SK-N-SH (cell line): ENCODE measurements at regions not wholly inside any gene's neighbourhood (a gene's known extent, or its start where the extent isn't known, plus 50 kb on each side); places are given as distances from the start of the nearest gene placed in this dataset.

ENCODE experiments used
- CTCF ChIA-PET: fragments of 300-600, 350-600 bp; formaldehyde crosslinking; extraction: SDS; loops from one replicate; lab custom pipeline; 2021; lab: Yijun Ruan, JAX
- POLR2A ChIA-PET: fragments of 350-600 bp; sonication (Branson Sonifier 250); formaldehyde crosslinking; extraction: SDS; loops from one replicate; lab custom pipeline; 2020; ENCODE audit warnings: antibody characterized with exemption, inconsistent platforms; lab: Yijun Ruan, JAX
- DNase-seq: peaks from one replicate; pipeline ENCODE4 v3.0.0; 2012
- H2AFZ ChIP-seq: fragments of 200-600 bp; sonication (generic); 2 replicates; pipeline ENCODE4 v1.8.1; 2016; ENCODE audit warnings: antibody characterized with exemption, mild to moderate bottlenecking, low read depth
- H3F3A ChIP-seq: fragments of 200-600 bp; sonication (generic); replicated peaks from 2 replicates; pipeline ENCODE3; 2016; ENCODE audit warnings: antibody characterized with exemption, mild to moderate bottlenecking; ENCODE audit not compliant: insufficient read depth
- H3K27ac ChIP-seq, 2 experiments: fragments of 200-500 bp in 1 of 2; fragments of 200-600 bp in 1 of 2; sonication (Bioruptor generic) in 1 of 2; sonication (generic), shearing (Covaris generic) in 1 of 2; 2 replicates each; pipeline versions ENCODE4 v1.5.1 to v1.6.1; 2014 to 2016; ENCODE audit warnings: low read depth in 2 of 2, inconsistent platforms in 1 of 2, low read length in 1 of 2, mild to moderate bottlenecking in 1 of 2, mixed read lengths in 1 of 2
- H3K27me3 ChIP-seq: fragments of 200-600 bp; sonication (generic), shearing (Covaris generic); 2 replicates; pipeline ENCODE4 v1.6.1; 2016; ENCODE audit warnings: mixed run types; ENCODE audit not compliant: insufficient read depth
- H3K36me3 ChIP-seq, 2 experiments: fragments of 200-500 bp in 1 of 2; fragments of 200-600 bp in 1 of 2; sonication (Bioruptor generic) in 1 of 2; sonication (generic) in 1 of 2; replicated peaks in 1 of 2; 2 replicates each; pipeline versions ENCODE3 to v1.5.1; 2014 to 2016; ENCODE audit warnings: low read length in 1 of 2, mild to moderate bottlenecking in 1 of 2; ENCODE audit not compliant: insufficient read depth in 2 of 2, control insufficient read depth in 1 of 2
- H3K4me1 ChIP-seq, 2 experiments: fragments of 200-500 bp in 1 of 2; fragments of 200-600 bp in 1 of 2; sonication (Bioruptor generic) in 1 of 2; sonication (generic), shearing (Covaris generic) in 1 of 2; 2 replicates each; pipeline versions ENCODE4 v1.5.1 to v1.6.1; 2014 to 2016; ENCODE audit warnings: low read depth in 1 of 2, low read length in 1 of 2, mixed run types in 1 of 2; ENCODE audit not compliant: insufficient read depth in 2 of 2, control insufficient read depth in 1 of 2
- H3K4me2 ChIP-seq: fragments of 200-600 bp; sonication (generic), shearing (Covaris generic); 2 replicates; pipeline ENCODE4 v1.6.1; 2017; ENCODE audit warnings: mixed run types
- H3K4me3 ChIP-seq, 2 experiments: fragments of 200-500 bp in 1 of 2; fragments of 200-600 bp in 1 of 2; sonication (Bioruptor generic) in 1 of 2; sonication (generic), shearing (Covaris generic) in 1 of 2; 2 replicates each; pipeline versions ENCODE4 v1.5.1 to v1.8.1; 2014 to 2016; ENCODE audit warnings: low read depth in 2 of 2, inconsistent platforms in 1 of 2, low read length in 1 of 2, mild to moderate bottlenecking in 1 of 2, mixed read lengths in 1 of 2, moderate library complexity in 1 of 2
- H3K79me2 ChIP-seq: fragments of 200-600 bp; sonication (generic); 2 replicates; pipeline ENCODE4 v1.8.1; 2017; ENCODE audit warnings: mild to moderate bottlenecking; ENCODE audit not compliant: insufficient read depth
- H3K9ac ChIP-seq: fragments of 200-600 bp; sonication (generic); 2 replicates; pipeline ENCODE4 v1.6.1; 2017; ENCODE audit warnings: mixed run types
- H3K9me2 ChIP-seq: fragments of 200-600 bp; sonication (generic); 2 replicates; pipeline ENCODE4 v1.6.1; 2017; ENCODE audit warnings: mixed run types
- H3K9me3 ChIP-seq: fragments of 200-600 bp; sonication (generic); 2 replicates; pipeline ENCODE4 v1.6.1; 2017; ENCODE audit warnings: mixed run types, mild to moderate bottlenecking, moderate library complexity
- H4K20me1 ChIP-seq: fragments of 200-600 bp; sonication (generic); 2 replicates; pipeline ENCODE4 v1.6.1; 2017; ENCODE audit warnings: mild to moderate bottlenecking, mixed run types; ENCODE audit not compliant: insufficient read depth
- CHD2 ChIP-seq: fragments of 150-350 bp; IDR thresholded peaks from 2 replicates; pipeline ENCODE4 v1.6.1; 2018; ENCODE audit warnings: low read length; ENCODE audit not compliant: partially characterized antibody
- ELF1 ChIP-seq: IDR thresholded peaks from 2 replicates; pipeline ENCODE4 v1.4.0; 2012
- EP300 ChIP-seq, 2 experiments: IDR thresholded peaks; 2 replicates each; pipeline versions ENCODE4 v1.4.0 to v1.6.1; 2012; ENCODE audit warnings: borderline replicate concordance in 1 of 2, low read depth in 1 of 2, low read length in 1 of 2
- EZH2phosphoT487 ChIP-seq: fragments of 200-600 bp; sonication (generic); IDR thresholded peaks from 2 replicates; pipeline ENCODE4 v1.6.1; 2017; ENCODE audit warnings: low read depth, mixed run types, mild to moderate bottlenecking, antibody characterized with exemption, moderate library complexity, borderline replicate concordance
- GABPA ChIP-seq: IDR thresholded peaks from 2 replicates; pipeline ENCODE4 v1.4.0; 2012; ENCODE audit warnings: low read depth, mild to moderate bottlenecking
- JUND ChIP-seq: IDR thresholded peaks from 2 replicates; pipeline ENCODE4 v1.4.0; 2012
- MAX ChIP-seq: IDR thresholded peaks from 2 replicates; pipeline ENCODE4 v1.4.0; 2012; ENCODE audit warnings: low read depth
- MEF2A ChIP-seq: IDR thresholded peaks from 2 replicates; pipeline ENCODE4 v1.4.0; 2012; ENCODE audit warnings: low read depth, borderline replicate concordance
- NRF1 ChIP-seq: IDR thresholded peaks from 2 replicates; pipeline ENCODE4 v1.6.1; 2012; ENCODE audit warnings: low read depth, mild to moderate bottlenecking, low read length
- PBX3 ChIP-seq: IDR thresholded peaks from 2 replicates; pipeline ENCODE4; 2012
- POLR2AphosphoS5 ChIP-seq: IDR thresholded peaks from 2 replicates; pipeline ENCODE4 v1.6.1; 2012; ENCODE audit warnings: low read depth, low read length
- RAD21 ChIP-seq: IDR thresholded peaks from 2 replicates; pipeline ENCODE4 v1.6.1; 2012; ENCODE audit warnings: mild to moderate bottlenecking, low read length
- RCOR1 ChIP-seq: fragments of 150-350 bp; IDR thresholded peaks from 2 replicates; pipeline ENCODE4 v1.6.1; 2017; ENCODE audit warnings: antibody characterized with exemption, low read length
- REST ChIP-seq: IDR thresholded peaks from 2 replicates; pipeline ENCODE4 v1.6.1; 2012; ENCODE audit warnings: mild to moderate bottlenecking, low read depth, low read length, moderate library complexity
- RFX5 ChIP-seq: IDR thresholded peaks from 2 replicates; pipeline ENCODE4 v1.6.1; 2012; ENCODE audit warnings: mild to moderate bottlenecking, improper control_type of control experiment, low read length
- RXRA ChIP-seq: IDR thresholded peaks from 2 replicates; pipeline ENCODE4 v1.4.0; 2012; ENCODE audit warnings: low read depth, mild to moderate bottlenecking, borderline replicate concordance
- SIN3A ChIP-seq: IDR thresholded peaks from 2 replicates; pipeline ENCODE4 v1.6.1; 2012; ENCODE audit warnings: low read depth, mild to moderate bottlenecking, low read length, moderate library complexity, borderline replicate concordance
- TCF12 ChIP-seq: IDR thresholded peaks from 2 replicates; pipeline ENCODE4 v1.4.0; 2012
- USF2 ChIP-seq: fragments of 150-350 bp; IDR thresholded peaks from 2 replicates; pipeline ENCODE4 v1.6.1; 2017; ENCODE audit warnings: antibody characterized with exemption, low read length, low read depth, borderline replicate concordance
- WGBS: methylation state at CpG from one replicate; pipeline ENCODE4 v1.1.6; 2017; ENCODE audit warnings: low lambda C conversion rate; 5-methylcytosine and 5-hydroxymethylcytosine counted together

GRCh38 chr1:73577206-73577605 is 620.8 kb downstream of the LRRIQ3 start:
- Histone ChIP-seq H3F3A (no peaks in the 10 kb centered on the region), H3K36me3 (no peaks in the 10 kb centered on the region), H3K79me2 (no peaks in the 10 kb centered on the region), H3K4me1 (no peaks in the 10 kb centered on the region), H3K4me3 (no peak overlapping the region), H3K27ac (no peak overlapping the region), H2AFZ (no peak overlapping the region), H4K20me1 (no peaks in the 10 kb centered on the region), H3K9me3 (no peaks in the 10 kb centered on the region), H3K9ac (no peak overlapping the region), H3K9me2 (no peaks in the 10 kb centered on the region; the same call in 1 of the 2 replicates), H3K4me2 (no peak overlapping the region), H3K27me3 (no peaks in the 10 kb centered on the region)
- WGBS, result 60% methylated on average over 1 of the region's 1 CpG
- DNase-seq, result no peak
- ChIA-PET POLR2A (interaction anchor here (0.5 kb wide), 1 partner anchor 34 kb away, joined by 3 read pairs; no protein-coding TSS in a partner anchor), CTCF (no interaction called here)
- no peak for TF ChIP-seq RCOR1
- TF ChIP-seq SIN3A, result no peak
- TF ChIP-seq EP300 (IDR thresholded peaks at IDR 0.05; ENCODE audit: borderline replicate concordance in 1 of 2, low read depth in 1 of 2, low read length in 1 of 2), result no peak
- TF ChIP-seq ELF1, result no peak
- TF ChIP-seq RAD21, result no peak
- no peak for TF ChIP-seq NRF1
- no peak for TF ChIP-seq POLR2AphosphoS5
- no peak for TF ChIP-seq RXRA
- TF ChIP-seq EZH2phosphoT487, result no peak
- TF ChIP-seq REST, result no peak
- no peak for TF ChIP-seq MEF2A
- TF ChIP-seq CHD2, result no peak
- TF ChIP-seq TCF12, result no peak
- no peak for TF ChIP-seq JUND

GRCh38 chr1:73576083-73576482 is 621.9 kb downstream of the LRRIQ3 start:
- Histone ChIP-seq H3K27ac (no peak overlapping the region), H2AFZ (no peak overlapping the region), H3K4me1 (no peaks in the 10 kb centered on the region), H3K4me3 (no peak overlapping the region), H3K36me3 (no peaks in the 10 kb centered on the region), H4K20me1 (no peaks in the 10 kb centered on the region), H3F3A (no peaks in the 10 kb centered on the region), H3K27me3 (no peaks in the 10 kb centered on the region), H3K9me2 (no peaks in the 10 kb centered on the region), H3K79me2 (no peaks in the 10 kb centered on the region), H3K9ac (no peak overlapping the region), H3K9me3 (no peaks in the 10 kb centered on the region), H3K4me2 (no peak overlapping the region)
- WGBS, result 34% methylated on average over 2 of the region's 2 CpGs
- DNase-seq, result no peak
- CTCF ChIA-PET, result interaction anchor here (0.6 kb wide), 1 partner anchor 150 kb away, joined by 3 read pairs; no protein-coding TSS in a partner anchor
- POLR2A ChIA-PET, result no interaction called here
- TF ChIP-seq REST (no peak), RAD21 (no peak), GABPA (no peak), MAX (no peak), RFX5 (no peak), EP300 (IDR thresholded peaks at IDR 0.05; ENCODE audit: borderline replicate concordance in 1 of 2, low read depth in 1 of 2, low read length in 1 of 2) (no peak), USF2 (no peak), PBX3 (no peak), CHD2 (no peak), POLR2AphosphoS5 (no peak), TCF12 (no peak), MEF2A (no peak), NRF1 (no peak)
